EH (cell line): ENCODE measurements at regions not wholly inside any gene's neighbourhood (a gene's known extent, or its start where the extent isn't known, plus 50 kb on each side); places are given as distances from the start of the nearest gene placed in this dataset.

Experiments used
- DNase-seq: peaks from one replicate; pipeline ENCODE4 v3.0.0-alpha.2; 2015; ENCODE audit warnings: low read depth

- peak; percentile 2 for DNase-seq
These were observed 61.6 kb downstream of the LSM5 start for GRCh38 chr7:32428546-32428945.

- peak; percentile 71 for DNase-seq
These were observed 62.4 kb downstream of the LSM5 start for GRCh38 chr7:32427769-32428291.

GRCh38 chr7:32416846-32417245, 73.3 kb downstream of the LSM5 start:
- no peak for DNase-seq

GRCh38 chr7:32415936-32416335, 74.2 kb downstream of the LSM5 start:
- no peak for DNase-seq

- DNase-seq = no peak
These were observed 74.7 kb downstream of the LSM5 start for GRCh38 chr7:32415519-32415918.

DNA sequence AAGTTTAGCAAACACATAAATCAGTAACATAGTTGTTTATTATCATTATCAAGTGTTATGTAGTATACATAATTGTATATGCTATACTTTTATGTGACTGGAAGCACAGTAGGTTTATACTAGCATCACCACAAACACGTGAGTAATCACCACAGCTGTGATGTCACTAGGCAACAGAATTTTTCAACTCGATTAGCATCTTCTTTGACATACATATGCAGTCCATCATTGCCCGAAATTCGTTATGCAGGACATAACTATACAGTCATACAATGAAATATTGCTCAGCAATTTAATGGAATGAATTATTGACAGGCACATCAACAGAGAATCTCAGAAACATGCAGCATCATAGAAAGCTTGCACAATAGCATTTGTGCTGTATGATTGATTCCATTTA, 77.7 kb downstream of the LSM5 start:
- no peak for DNase-seq

GRCh38 chr7:32410545-32410944, 79.6 kb downstream of the LSM5 start:
- no peak for DNase-seq

DNA sequence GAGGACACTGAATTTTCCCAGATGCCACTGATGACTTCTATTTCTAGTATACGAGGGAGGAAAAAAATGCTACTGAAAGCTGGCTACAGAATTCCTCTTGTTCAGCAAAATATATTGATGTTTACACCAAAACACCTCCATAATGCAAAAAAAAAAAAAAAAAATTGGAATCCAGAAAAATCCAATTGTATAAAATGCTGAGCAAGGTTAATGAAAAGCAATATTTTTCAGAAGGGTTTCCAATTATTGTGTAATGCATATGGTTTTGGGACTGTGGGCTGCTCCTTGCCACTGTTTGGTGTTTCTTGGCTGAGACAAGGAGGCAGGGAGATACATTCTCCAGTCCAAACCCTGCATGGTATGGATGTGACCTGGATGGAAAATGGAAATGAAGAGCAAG, 83.8 kb downstream of the LSM5 start:
- DNase-seq = no peak

DNA sequence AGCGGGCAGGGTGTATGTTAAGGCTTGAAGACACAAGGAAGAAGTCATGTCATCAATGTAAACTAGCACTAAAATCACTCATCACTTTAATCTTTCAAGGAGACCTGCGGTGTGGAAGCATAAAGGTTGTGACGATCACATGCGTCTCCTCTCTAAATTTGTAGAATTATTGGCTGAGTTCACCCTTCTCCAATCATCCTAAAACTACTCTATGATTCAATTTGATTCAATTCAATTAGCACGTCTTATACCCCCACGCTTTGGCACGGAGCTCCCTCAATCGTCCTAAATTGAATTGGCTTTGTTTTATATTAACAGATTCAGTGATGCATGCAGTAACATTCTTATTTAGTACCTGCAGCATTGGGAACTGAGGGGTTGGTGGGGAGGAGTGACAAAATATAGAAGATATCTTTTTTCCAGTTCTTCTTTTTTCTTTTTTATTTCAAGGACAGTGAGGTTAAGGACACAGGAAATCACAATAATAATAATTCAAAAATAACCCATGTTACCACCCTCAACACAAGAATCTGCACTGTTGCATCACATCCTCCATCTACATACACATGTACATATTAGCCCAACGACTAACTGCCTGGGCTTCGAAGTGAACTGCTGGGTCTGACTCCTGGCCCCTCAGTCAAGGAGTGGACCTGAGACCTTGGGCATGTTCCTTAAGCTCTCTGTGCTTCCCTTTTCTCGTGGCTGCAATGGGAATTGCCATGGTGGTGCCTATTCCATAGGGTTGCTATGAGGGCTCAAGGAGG, 86.5 kb downstream of the LSM5 start:
- no peak for DNase-seq

DNA sequence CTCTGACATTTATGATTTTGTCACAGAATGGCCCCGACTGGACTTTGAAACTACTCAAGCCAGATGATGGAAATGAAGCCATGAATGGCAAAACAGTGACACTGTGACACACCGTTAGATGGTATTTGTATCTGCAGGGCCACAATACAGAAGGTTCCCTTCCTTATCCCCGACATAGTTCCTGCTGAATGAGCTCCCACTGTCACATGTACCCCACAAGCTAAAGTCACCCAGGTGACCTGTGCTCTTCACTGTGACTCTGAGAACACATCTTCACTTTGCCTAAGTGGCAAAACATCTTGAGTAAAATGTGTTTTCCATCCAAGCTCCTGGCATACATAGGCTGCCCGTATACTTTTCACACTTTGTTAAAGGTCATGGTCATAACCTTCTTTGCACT, 89.5 kb downstream of the LSM5 start:
- DNase-seq = no peak

- DNase-seq = no peak
These were observed 90.9 kb downstream of the LSM5 start for GRCh38 chr7:32399311-32399710.

DNA sequence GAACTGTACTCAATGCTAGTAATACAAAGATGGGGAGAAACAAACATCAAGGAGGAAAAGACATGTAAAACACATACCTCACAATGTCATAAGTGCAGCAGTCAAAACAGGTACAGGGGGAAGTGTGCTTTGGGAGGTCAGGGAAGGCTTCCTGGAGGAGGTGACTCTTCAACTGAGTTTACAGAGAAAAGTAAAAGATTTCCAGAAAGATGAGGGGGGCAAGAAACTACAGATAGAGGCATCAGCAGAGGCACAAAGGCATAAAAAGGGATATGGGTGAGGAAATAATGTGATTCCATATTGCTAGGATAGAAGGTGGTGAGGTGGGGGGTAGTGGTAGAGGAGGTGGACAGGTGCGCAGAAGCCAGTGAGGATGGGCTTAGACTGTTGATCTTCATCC, 95.0 kb downstream of the LSM5 start:
- no peak for DNase-seq

DNA sequence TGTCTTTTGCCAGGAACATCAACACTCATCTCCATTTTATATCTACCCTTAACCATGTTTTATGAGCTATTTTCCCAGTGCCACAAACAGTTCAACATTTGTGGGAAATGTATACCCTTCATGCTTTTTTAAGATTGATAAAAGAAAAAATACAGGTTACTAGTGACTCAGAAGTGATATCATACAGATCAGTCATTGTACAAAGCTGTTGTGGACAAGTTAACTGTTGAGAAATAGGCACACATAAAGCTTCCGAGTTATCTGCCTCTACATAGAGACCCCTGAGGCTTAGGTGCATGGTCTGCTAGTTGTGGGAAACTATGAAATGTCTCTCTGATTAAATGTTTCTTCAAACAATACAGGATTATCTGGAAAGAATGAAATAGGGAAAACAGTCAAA, 96.3 kb downstream of the LSM5 start:
- DNase-seq = no peak

- no peak for DNase-seq
These were observed 100.0 kb downstream of the LSM5 start for GRCh38 chr7:32390210-32390609.

DNA sequence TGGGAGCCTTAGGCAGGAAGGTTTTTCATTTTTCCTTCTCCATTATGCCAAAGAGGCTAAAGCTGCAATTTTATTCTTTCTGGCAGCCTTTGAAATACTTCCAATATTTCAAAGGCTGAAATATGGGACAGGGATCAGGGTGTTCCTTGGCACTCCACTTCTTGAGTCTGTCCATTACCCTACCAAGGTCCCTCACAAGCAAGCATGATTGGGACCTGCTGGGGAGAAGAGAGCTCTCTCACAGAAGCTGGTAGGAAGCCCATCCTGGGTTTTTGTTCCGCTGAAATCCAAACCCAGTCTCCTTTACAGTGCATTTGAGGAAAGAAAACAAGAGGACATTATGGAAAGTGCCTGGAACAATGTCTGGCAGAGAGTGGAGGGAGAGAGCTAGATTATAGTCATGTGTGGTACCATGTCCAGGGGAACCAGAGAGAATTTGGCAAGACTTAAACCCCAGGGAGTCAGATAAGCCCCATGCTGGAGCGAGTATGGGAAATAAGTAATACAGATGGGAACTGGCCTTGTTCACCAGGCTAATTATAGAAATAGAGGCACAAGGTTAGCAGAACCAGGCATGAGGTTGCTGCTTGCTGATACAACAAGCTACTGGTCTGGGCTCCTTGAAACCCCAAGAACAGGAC, 104.7 kb downstream of the LSM5 start:
- no peak for DNase-seq

GRCh38 chr7:32381024-32381601, 109.1 kb downstream of the LSM5 start:
- no peak for DNase-seq

GRCh38 chr7:32379510-32380112, 110.6 kb downstream of the LSM5 start:
- no peak for DNase-seq

GRCh38 chr7:32378988-32379387, 111.2 kb downstream of the LSM5 start:
- DNase-seq = peak; percentile 6

- DNase-seq = no peak
These were observed 125.6 kb downstream of the LSM5 start for GRCh38 chr7:32364581-32364980.

DNA sequence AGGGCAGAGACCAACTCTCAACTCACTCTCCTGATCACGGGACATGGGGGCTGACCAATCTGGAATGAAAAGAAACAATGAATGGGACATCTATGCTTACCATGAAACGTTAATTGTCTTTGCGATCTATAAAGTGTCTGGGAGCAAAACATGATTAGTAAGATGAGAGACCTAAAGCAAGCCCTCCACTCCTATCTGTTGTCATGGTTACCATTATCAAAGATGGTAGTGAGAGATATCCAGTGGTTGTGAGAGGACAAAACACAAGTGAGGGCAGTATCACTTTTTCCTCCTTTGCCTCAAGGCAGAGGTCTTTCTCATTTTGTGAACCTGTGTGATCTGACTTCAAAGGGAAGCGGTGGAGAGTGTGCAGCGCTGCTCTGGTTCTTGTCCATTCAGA, 130.1 kb downstream of the LSM5 start:
- no peak for DNase-seq

DNA sequence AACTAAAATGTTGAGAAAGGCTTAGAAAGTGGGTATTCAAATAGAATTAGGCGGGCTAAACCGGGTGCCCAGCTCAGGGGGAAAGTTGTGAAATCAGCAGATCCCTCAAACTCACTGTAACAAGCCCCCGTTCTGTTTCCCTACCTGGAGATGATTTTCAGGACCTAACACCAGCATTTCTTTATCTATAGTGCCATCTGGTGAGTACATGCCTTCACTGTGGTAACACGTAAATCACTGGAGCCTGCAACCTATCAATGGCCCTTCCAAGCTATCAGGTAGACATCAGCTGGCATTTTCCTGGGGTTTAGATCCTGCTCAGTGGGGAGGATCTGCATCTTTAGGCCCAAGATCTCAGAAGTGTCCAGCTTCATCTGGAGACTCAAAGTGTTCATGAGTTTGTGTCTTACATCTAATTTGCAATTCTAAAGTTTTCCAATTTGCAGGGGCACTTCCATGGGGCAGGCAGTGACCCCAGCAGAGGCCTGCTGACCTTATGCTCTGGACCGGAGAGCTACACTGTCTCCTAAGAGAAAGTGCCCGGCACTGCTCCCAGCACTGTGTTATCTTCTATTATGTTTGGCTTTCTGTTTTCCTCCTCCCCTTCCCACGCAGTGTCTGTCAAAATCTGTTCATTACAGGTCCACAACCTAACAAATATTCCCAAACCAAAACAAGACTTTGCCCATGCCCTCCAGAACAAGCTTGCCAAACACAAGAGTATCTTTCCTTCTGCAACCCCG, 132.5 kb downstream of the LSM5 start:
- DNase-seq = peak; percentile 6

DNA sequence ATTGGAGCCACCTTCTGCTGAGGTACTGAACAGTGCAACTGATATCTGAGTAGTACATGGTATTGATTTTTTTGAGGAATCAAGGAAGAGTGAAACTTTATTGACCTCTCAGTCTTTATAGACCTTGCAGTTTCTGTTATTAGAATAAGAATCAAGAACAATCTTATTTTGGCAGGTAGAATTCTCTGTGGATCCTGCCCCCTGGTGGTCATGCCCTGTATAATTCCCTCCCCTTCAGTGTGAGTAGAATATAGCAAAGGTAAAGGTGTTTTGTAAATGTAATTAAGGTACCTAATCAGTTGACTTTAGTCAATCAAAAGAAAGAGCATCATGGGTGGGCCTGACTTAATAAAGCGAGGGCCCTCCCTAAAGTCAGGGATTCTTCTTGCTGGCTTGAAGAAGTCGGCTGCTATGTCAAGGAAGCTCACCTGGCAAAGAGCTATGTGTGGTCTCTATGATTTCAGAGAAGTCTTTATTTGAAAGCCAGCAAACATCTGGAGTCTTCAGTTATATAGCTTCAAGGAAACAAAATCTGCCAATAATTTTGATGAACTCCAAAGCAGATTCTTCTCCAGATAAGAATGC, 142.8 kb downstream of the LSM5 start:
- DNase-seq = peak; percentile 20
